Esophagus squamous epithelium (tissue), 4 donors: ENCODE measurements at regions not wholly inside any gene's neighbourhood (a gene's known extent, or its start where the extent isn't known, plus 50 kb on each side); places are given as distances from the start of the nearest gene placed in this dataset.

ENCODE experiments used
- CTCF ChIP-seq, 6 experiments: fragments of 450-650 bp in 4 of 6; fragments of 200-600 bp in 2 of 6; sonication (generic) in 2 of 6; IDR thresholded peaks; one replicate each; pipeline ENCODE4 v1.5.1; 2016 to 2019; ENCODE audit warnings: antibody characterized with exemption in 6 of 6, mild to moderate bottlenecking in 4 of 6, moderate library complexity in 4 of 6
- POLR2A ChIP-seq, 4 donors: fragments of 450-650 bp; IDR thresholded peaks; one replicate each; pipeline ENCODE4 v1.6.1; 2017; ENCODE audit warnings: antibody characterized with exemption in 4 of 4, mild to moderate bottlenecking in 4 of 4, moderate library complexity in 3 of 4

- TF ChIP-seq CTCF (IDR thresholded peaks at IDR 0.05) (no peak), POLR2A (IDR thresholded peaks at IDR 0.05) (no peak)
These were observed 178.0 kb downstream of the PRDM2 start for GRCh38 chr1:13878021-13878420.
